Lower leg skin (tissue), 4 donors: ENCODE measurements at regions not wholly inside any gene's neighbourhood (a gene's known extent, or its start where the extent isn't known, plus 50 kb on each side); places are given as distances from the start of the nearest gene placed in this dataset.

Source experiments
- DNase-seq, 2 donors: peaks; one replicate each; pipeline ENCODE4 v3.0.0-alpha.2; 2019; ENCODE audit warnings: low spot score in 2 of 2
- H3K4me3 ChIP-seq: fragments of 200-600 bp; sonication (generic); 2 replicates; pipeline ENCODE4 v1.5.1; 2017; ENCODE audit warnings: mild to moderate bottlenecking, low read depth; ENCODE audit not compliant: poor library complexity, severe bottlenecking
- CTCF ChIP-seq, 3 donors: fragments of 450-650 bp; IDR thresholded peaks; one replicate each; pipeline ENCODE4 v1.5.1; 2016; ENCODE audit warnings: antibody characterized with exemption in 3 of 3, mild to moderate bottlenecking in 3 of 3, moderate library complexity in 2 of 3
- POLR2A ChIP-seq, 2 donors: fragments of 450-650 bp; IDR thresholded peaks; one replicate each; pipeline ENCODE4 v1.6.1; 2016 to 2017; ENCODE audit warnings: antibody characterized with exemption in 2 of 2, mild to moderate bottlenecking in 1 of 2, moderate library complexity in 1 of 2
- WGBS, 2 donors: methylation state at CpG; one replicate each; pipeline ENCODE4 v1.1.5; 2018; 5-methylcytosine and 5-hydroxymethylcytosine counted together
- intact Hi-C: fragments of 100-400 bp; cut with DNase I; formaldehyde crosslinking; loops from one replicate; pipeline ENCODE4 v1.15.0; 2023; ENCODE audit warnings: low total_unique reads

DNA sequence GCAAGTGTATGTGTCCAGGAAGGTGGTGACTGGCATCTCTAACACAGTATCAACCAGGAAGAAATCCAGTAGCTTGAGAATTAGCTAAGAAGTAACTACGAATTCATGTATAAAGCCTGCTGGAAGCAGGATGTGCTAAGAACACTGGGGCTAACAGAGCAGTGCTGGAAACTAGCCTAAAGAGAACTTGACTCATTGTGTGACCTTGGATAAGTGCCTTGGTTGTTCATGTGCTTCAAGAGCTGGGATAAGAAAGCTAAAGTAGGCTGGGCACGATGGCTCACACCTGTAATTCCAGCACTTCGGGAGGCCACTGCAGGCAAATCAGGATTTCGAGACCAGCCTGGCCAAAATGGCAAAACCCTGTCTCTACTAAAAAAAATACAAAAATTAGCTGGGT lies 186.9 kb downstream of the RRAGC start:
- intact Hi-C loops, result no loop called here
- H3K4me3 ChIP-seq, result no peak overlapping the region
- DNase-seq, result peak in 1 of 2 donors; percentile 43
- no peak for TF ChIP-seq POLR2A (IDR thresholded peaks at IDR 0.05)
- TF ChIP-seq CTCF (IDR thresholded peaks at IDR 0.05), result no peak
- 82 to 83% methylated on average over 4 of the region's 4 CpGs for WGBS, 2 donors

DNA sequence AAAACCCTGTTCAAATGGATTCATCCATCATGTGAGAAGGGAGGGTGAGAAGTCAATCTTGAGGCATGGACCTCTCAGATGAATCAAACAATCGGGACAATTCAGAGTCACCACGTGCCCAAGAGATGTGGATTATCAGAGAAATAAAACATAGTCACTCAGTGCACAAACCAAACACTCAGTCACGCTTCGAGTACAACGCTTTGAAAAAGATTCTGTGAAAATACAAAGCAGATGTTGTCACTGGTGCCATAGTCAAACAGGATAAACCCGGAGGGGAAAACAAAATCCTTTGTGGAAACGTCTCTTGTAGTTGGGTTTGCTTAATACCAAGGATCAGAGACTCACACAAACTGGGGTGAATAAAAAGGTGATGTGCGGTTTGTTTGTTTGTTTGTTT lies 188.4 kb downstream of the RRAGC start:
- H3K4me3 ChIP-seq, result no peak overlapping the region
- DNase-seq, result no peak
- 60 to 63% methylated on average over 8 of the region's 8 CpGs for WGBS, 2 donors
- TF ChIP-seq CTCF (IDR thresholded peaks at IDR 0.05) (no peak), POLR2A (IDR thresholded peaks at IDR 0.05) (no peak)
- intact Hi-C loops, result no loop called here

GRCh38 chr1:38670544-38671122 lies 188.9 kb downstream of the RRAGC start:
- 80 to 84% methylated on average over 4 of the region's 4 CpGs for WGBS, 2 donors
- no peak for TF ChIP-seq CTCF (IDR thresholded peaks at IDR 0.05)
- no peak for TF ChIP-seq POLR2A (IDR thresholded peaks at IDR 0.05)
- no peak overlapping the region for H3K4me3 ChIP-seq
- intact Hi-C loops, result no loop called here
- DNase-seq, result peak in 1 of 2 donors; percentile 54

DNA sequence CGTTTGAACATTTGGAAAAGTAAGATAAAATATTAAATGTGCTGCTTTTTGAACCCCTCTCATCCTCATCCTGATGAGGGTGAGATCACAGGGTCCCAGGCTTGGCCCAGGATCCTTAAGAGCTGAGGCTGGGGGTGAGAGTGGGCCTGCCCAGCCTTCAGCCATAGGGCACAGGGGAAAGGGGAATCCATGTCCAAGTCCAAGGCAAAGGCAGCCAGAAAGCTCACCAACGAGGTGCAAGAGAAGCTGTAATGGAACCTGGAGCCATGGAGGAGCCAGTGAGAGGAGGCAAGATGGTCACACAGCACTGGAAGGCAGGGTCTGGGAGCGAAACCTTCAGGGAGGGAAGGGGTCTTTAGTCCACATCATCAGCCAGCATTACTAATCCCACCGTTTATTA lies 191.9 kb downstream of the RRAGC start:
- 74 to 77% methylated on average over 4 of the region's 4 CpGs for WGBS, 2 donors
- intact Hi-C loops, result no loop called here
- no peak for TF ChIP-seq CTCF (IDR thresholded peaks at IDR 0.05)
- no peak for TF ChIP-seq POLR2A (IDR thresholded peaks at IDR 0.05)
- H3K4me3 ChIP-seq, result no peak overlapping the region
- peak in 1 of 2 donors; percentile 45 for DNase-seq

DNA sequence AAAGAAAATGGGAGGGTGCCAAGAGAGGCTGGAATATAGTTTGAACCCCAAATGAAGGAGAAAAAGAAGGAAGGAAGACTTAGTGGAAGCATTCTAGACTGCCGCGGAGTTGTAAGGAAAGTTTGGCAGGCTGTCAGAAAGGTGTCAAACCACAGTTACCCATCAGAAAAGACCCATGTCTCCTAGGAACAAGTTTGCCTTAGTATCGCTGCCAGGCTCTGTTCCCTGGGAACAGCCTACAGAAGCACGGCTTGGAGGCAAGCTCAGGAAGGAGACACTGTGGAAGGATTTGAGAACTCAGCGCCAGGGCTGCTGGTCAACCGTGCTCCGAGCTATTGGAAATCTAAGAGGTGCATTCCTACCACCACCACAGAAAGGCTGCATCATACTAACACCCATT lies 197.4 kb downstream of the RRAGC start:
- no peak overlapping the region for H3K4me3 ChIP-seq
- peak in 1 of 2 donors; percentile 39 for DNase-seq
- intact Hi-C loops, result no loop called here
- no peak for TF ChIP-seq POLR2A (IDR thresholded peaks at IDR 0.05)
- no peak for TF ChIP-seq CTCF (IDR thresholded peaks at IDR 0.05)
- WGBS, 2 donors, result 51 to 54% methylated on average over 7 of the region's 7 CpGs

- no peak for DNase-seq
- H3K4me3 ChIP-seq, result no peak overlapping the region
- no peak for TF ChIP-seq CTCF (IDR thresholded peaks at IDR 0.05)
- no peak for TF ChIP-seq POLR2A (IDR thresholded peaks at IDR 0.05)
- 52 to 71% methylated on average over 1 of the region's 1 CpG for WGBS, 2 donors
- intact Hi-C loops, result no loop called here
These were observed 200.7 kb downstream of the RRAGC start for GRCh38 chr1:38658883-38659282.
